CD14-positive monocyte (primary cell): ENCODE measurements at regions not wholly inside any gene's neighbourhood (a gene's known extent, or its start where the extent isn't known, plus 50 kb on each side); places are given as distances from the start of the nearest gene placed in this dataset.
A peak's percentile ranks its signal among the peaks of the same experiment; 100 is the strongest.
"Not testable (repeated sequence)": the region's sequence is repeated elsewhere in the genome, so short reads cannot be mapped to it uniquely, and the experiment has no call there.

Experiments used
- DNase-seq, 3 donors: peaks; one replicate each; pipeline ENCODE4 v3.0.0-alpha.2; 2011 to 2022
- H2AFZ ChIP-seq: 2 replicates; pipeline ENCODE4 v1.6.0; 2012; ENCODE audit warnings: mild to moderate bottlenecking, low read depth, low read length, inconsistent platforms; ENCODE audit not compliant: insufficient read depth, poor library complexity, severe bottlenecking
- H3K27ac ChIP-seq, 2 donors: 1 replicate in 1 of 2; 2 replicates in 1 of 2; pipeline ENCODE4 v1.5.1; 2012 to 2013; ENCODE audit warnings: low read length in 2 of 2, control low read depth in 1 of 2, inconsistent platforms in 1 of 2, low read depth in 1 of 2, mild to moderate bottlenecking in 1 of 2
- H3K27me3 ChIP-seq, 2 donors: one replicate each; pipeline versions ENCODE4 v1.6.0 to v1.6.1; 2011 to 2013; ENCODE audit warnings: low read length in 2 of 2; ENCODE audit not compliant: control insufficient read depth in 2 of 2, insufficient read depth in 2 of 2
- H3K36me3 ChIP-seq, 2 donors: replicated peaks in 1 of 2; 1 replicate in 1 of 2; 2 replicates in 1 of 2; pipeline versions ENCODE4 v1.5.1 to v1.6.1; 2012 to 2013; ENCODE audit warnings: low read length in 2 of 2, control low read depth in 1 of 2, inconsistent platforms in 1 of 2, mild to moderate bottlenecking in 1 of 2; ENCODE audit not compliant: insufficient read depth in 2 of 2, control insufficient read depth in 1 of 2
- H3K4me1 ChIP-seq, 2 donors: 1 replicate in 1 of 2; 2 replicates in 1 of 2; pipeline versions ENCODE4 v1.5.1 to v1.6.1; 2012 to 2013; ENCODE audit warnings: low read length in 2 of 2, control low read depth in 1 of 2, inconsistent platforms in 1 of 2, mild to moderate bottlenecking in 1 of 2, moderate library complexity in 1 of 2; ENCODE audit not compliant: insufficient read depth in 2 of 2, control insufficient read depth in 1 of 2
- H3K4me2 ChIP-seq: replicated peaks from 2 replicates; pipeline ENCODE3; 2012; ENCODE audit warnings: low read length, moderate library complexity, mild to moderate bottlenecking; ENCODE audit not compliant: poor library complexity, severe bottlenecking; ENCODE audit errors: extremely low read depth
- H3K4me3 ChIP-seq, 3 experiments: fragments of 200-600 bp in 1 of 3; sonication (generic) in 1 of 3; replicated peaks in 1 of 3; 1 replicate in 2 of 3; 2 replicates in 1 of 3; pipeline ENCODE4 v1.5.1; 2011 to 2013; ENCODE audit warnings: low read length in 3 of 3, mild to moderate bottlenecking in 3 of 3, control low read depth in 2 of 3, low read depth in 2 of 3, inconsistent platforms in 1 of 3, moderate library complexity in 1 of 3
- H3K79me2 ChIP-seq: 2 replicates; pipeline ENCODE4 v1.6.0; 2012; ENCODE audit warnings: mild to moderate bottlenecking, control low read depth, inconsistent platforms, low read length, moderate library complexity; ENCODE audit not compliant: insufficient read depth
- H3K9ac ChIP-seq: 2 replicates; pipeline ENCODE4 v1.6.0; 2017; ENCODE audit warnings: low read length, mild to moderate bottlenecking; ENCODE audit not compliant: insufficient read depth, poor library complexity, severe bottlenecking
- H3K9me3 ChIP-seq, 2 donors: replicated peaks in 1 of 2; 1 replicate in 1 of 2; 2 replicates in 1 of 2; pipeline versions ENCODE4 v1.5.1 to v1.6.1; 2012 to 2013; ENCODE audit warnings: low read length in 2 of 2, control low read depth in 1 of 2; ENCODE audit not compliant: control insufficient read depth in 1 of 2, insufficient read depth in 1 of 2
- H4K20me1 ChIP-seq: 2 replicates; pipeline ENCODE4 v1.6.0; 2012; ENCODE audit warnings: mild to moderate bottlenecking, low read length, control low read depth, moderate library complexity; ENCODE audit not compliant: insufficient read depth
- H3K27ac Mint-ChIP-seq, 7 donors: one replicate each; pipeline ENCODE4 v1.8.0; 2020; ENCODE audit warnings: mild to moderate bottlenecking in 7 of 7, mixed read lengths in 7 of 7, moderate library complexity in 6 of 7, inconsistent platforms in 2 of 7
- H3K27me3 Mint-ChIP-seq, 3 donors: one replicate each; pipeline ENCODE4 v1.8.0; 2021 to 2022; ENCODE audit warnings: low read depth in 3 of 3, mild to moderate bottlenecking in 3 of 3, mixed read lengths in 3 of 3, moderate library complexity in 3 of 3, inconsistent platforms in 1 of 3
- H3K36me3 Mint-ChIP-seq, 2 donors: one replicate each; pipeline ENCODE4 v1.8.0; 2020; ENCODE audit warnings: mixed read lengths in 2 of 2, inconsistent platforms in 1 of 2, mild to moderate bottlenecking in 1 of 2
- H3K4me1 Mint-ChIP-seq: one replicate; pipeline ENCODE4 v1.8.0; 2020; ENCODE audit warnings: mild to moderate bottlenecking, mixed read lengths
- H3K4me3 Mint-ChIP-seq, 2 donors: one replicate each; pipeline ENCODE4 v1.8.0; 2020; ENCODE audit warnings: mild to moderate bottlenecking in 2 of 2, mixed read lengths in 2 of 2, moderate library complexity in 1 of 2
- H3K9me3 Mint-ChIP-seq, 7 donors: one replicate each; pipeline ENCODE4 v1.8.0; 2020 to 2022; ENCODE audit warnings: mixed read lengths in 7 of 7, mild to moderate bottlenecking in 6 of 7, moderate library complexity in 6 of 7, inconsistent platforms in 2 of 7
- WGBS: methylation state at CpG from one replicate; pipeline ENCODE4 v1.1.5; 2013; ENCODE audit warnings: missing lambda C conversion rate; ENCODE audit not compliant: insufficient coverage; 5-methylcytosine and 5-hydroxymethylcytosine counted together
- intact Hi-C, 2 donors: fragments of 100-400 bp; cut with micrococcal nuclease; formaldehyde crosslinking; loops; one replicate each; pipeline versions ENCODE4 v1.15.0 to v1.15.1; 2023
- TF ChIP-seq, protein P1 (sequence below): fragments of 200-600 bp; IDR thresholded peaks from one replicate; pipeline ENCODE4 v1.8.0; 2022; ENCODE audit warnings: antibody characterized with exemption, mild to moderate bottlenecking

- intact Hi-C loops, H3K36me3 ChIP-seq, H3K9ac ChIP-seq, H3K27ac Mint-ChIP-seq, H3K9me3 Mint-ChIP-seq, H3K27me3 ChIP-seq, H3K4me1 ChIP-seq, DNase-seq, H3K79me2 ChIP-seq, H3K9me3 ChIP-seq, H3K4me2 ChIP-seq, H3K27ac ChIP-seq, H3K4me1 Mint-ChIP-seq, H3K4me3 ChIP-seq, H3K36me3 Mint-ChIP-seq, H2AFZ ChIP-seq, H3K27me3 Mint-ChIP-seq, H4K20me1 ChIP-seq: not testable (repeated sequence)
- peak overlapping the region in 1 of 2 donors; percentile 37 for H3K4me3 Mint-ChIP-seq
- WGBS, result no CpG with 5 or more reads among the region's 9 CpGs
Measured at GRCh38 chr17:45621087-45621486, 130.6 kb upstream of the PLEKHM1 start.

- H3K9me3 Mint-ChIP-seq, H3K4me2 ChIP-seq, H3K4me1 ChIP-seq, H3K27ac ChIP-seq, H3K9ac ChIP-seq, H3K36me3 Mint-ChIP-seq, H3K4me3 ChIP-seq, H2AFZ ChIP-seq, intact Hi-C loops, H3K9me3 ChIP-seq, H3K27me3 Mint-ChIP-seq, H3K27ac Mint-ChIP-seq, H3K36me3 ChIP-seq, H4K20me1 ChIP-seq, H3K79me2 ChIP-seq, H3K27me3 ChIP-seq, H3K4me3 Mint-ChIP-seq, DNase-seq: not testable (repeated sequence)
- peaks cover 12% of the 10 kb centered on the region for H3K4me1 Mint-ChIP-seq
- WGBS, result no CpG with 5 or more reads among the region's 3 CpGs
Measured at GRCh38 chr17:45622295-45622694, 131.8 kb upstream of the PLEKHM1 start.

DNA sequence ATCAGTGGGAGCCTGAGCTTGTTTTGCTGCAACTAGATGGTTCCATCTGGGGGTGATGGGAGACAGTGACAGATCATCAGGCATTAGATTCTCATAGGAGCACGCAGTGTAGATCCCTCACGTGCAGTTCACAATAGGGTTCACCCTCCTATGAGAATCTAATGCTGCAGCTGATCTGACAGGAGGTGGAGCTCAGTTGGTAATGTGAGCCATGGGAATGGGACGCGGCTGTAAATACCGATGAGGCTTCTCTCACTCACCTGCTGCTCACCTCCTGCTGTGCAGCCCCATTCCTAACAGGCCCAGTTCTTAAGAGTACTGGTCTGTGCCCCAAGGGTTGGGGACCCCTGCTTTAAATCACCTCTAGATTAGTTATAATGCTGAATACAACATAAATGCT lies 137.5 kb upstream of the PLEKHM1 start:
- TF ChIP-seq, protein P1, sequence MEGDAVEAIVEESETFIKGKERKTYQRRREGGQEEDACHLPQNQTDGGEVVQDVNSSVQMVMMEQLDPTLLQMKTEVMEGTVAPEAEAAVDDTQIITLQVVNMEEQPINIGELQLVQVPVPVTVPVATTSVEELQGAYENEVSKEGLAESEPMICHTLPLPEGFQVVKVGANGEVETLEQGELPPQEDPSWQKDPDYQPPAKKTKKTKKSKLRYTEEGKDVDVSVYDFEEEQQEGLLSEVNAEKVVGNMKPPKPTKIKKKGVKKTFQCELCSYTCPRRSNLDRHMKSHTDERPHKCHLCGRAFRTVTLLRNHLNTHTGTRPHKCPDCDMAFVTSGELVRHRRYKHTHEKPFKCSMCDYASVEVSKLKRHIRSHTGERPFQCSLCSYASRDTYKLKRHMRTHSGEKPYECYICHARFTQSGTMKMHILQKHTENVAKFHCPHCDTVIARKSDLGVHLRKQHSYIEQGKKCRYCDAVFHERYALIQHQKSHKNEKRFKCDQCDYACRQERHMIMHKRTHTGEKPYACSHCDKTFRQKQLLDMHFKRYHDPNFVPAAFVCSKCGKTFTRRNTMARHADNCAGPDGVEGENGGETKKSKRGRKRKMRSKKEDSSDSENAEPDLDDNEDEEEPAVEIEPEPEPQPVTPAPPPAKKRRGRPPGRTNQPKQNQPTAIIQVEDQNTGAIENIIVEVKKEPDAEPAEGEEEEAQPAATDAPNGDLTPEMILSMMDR, result no peak

More for the DNA sequence above, 137.5 kb upstream of the PLEKHM1 start:
- Mint-ChIP-seq H3K36me3 (peaks cover 13 to 14% of the 10 kb centered on the region in 2 donors), H3K27ac (no peak overlapping the region), H3K4me3 (no peak overlapping the region), H3K9me3 (no peaks in the 10 kb centered on the region), H3K27me3 (no peaks in the 10 kb centered on the region), H3K4me1 (peaks cover 11% of the 10 kb centered on the region)
- Histone ChIP-seq H3K4me3 (no peak overlapping the region), H3K4me2 (no peak overlapping the region), H3K36me3 (peaks cover 0 to 14% of the 10 kb centered on the region in 2 donors), H4K20me1 (no peaks in the 10 kb centered on the region), H3K9me3 (no peaks in the 10 kb centered on the region), H2AFZ (no peak overlapping the region), H3K4me1 (no peaks in the 10 kb centered on the region), H3K9ac (no peak overlapping the region), H3K79me2 (no peaks in the 10 kb centered on the region), H3K27ac (no peak overlapping the region), H3K27me3 (no peaks in the 10 kb centered on the region)
- WGBS, result 100% methylated on average over 1 of the region's 5 CpGs
- DNase-seq, result no peak
- intact Hi-C loops, result no loop called here
